ENCODE measurements at regions not wholly inside any gene's neighbourhood (a gene's known extent, or its start where the extent isn't known, plus 50 kb on each side); places are given as distances from the start of the nearest gene placed in this dataset.
A peak's percentile ranks its signal among the peaks of the same experiment; 100 is the strongest.

DNA sequence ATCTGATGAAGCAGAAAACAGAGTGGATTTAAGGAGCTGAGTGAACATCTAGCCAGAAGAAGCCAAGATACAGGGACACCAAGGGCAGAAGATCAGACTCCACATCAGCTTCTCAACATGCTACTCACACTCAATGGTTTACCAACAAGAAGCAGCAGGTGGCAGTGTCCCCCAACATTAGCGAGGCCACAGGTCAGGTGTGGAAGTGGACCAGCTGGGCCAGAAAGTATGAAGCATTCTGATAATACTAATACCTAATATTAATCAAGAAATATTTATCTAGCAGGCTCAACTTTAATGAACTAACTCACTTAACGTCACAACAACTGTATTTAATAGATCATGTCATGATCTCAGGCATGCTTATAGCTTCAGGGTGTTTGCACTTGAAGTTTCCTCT lies 73.4 kb upstream of the TTC29 start:
- H3K18ac ChIP-seq (ENCODE audit: insufficient read length, low read depth, low read length) = no peak overlapping the region
- H4K8ac ChIP-seq (replicated peaks; ENCODE audit: insufficient read length, low read depth, low read length) = no peak overlapping the region
- no peak overlapping the region for H4K5ac ChIP-seq (ENCODE audit: insufficient read length, low read depth, low read length)
- H3K27ac ChIP-seq (ENCODE audit: insufficient read length, low read depth, low read length) = no peak overlapping the region
- TF ChIP-seq, protein P1, sequence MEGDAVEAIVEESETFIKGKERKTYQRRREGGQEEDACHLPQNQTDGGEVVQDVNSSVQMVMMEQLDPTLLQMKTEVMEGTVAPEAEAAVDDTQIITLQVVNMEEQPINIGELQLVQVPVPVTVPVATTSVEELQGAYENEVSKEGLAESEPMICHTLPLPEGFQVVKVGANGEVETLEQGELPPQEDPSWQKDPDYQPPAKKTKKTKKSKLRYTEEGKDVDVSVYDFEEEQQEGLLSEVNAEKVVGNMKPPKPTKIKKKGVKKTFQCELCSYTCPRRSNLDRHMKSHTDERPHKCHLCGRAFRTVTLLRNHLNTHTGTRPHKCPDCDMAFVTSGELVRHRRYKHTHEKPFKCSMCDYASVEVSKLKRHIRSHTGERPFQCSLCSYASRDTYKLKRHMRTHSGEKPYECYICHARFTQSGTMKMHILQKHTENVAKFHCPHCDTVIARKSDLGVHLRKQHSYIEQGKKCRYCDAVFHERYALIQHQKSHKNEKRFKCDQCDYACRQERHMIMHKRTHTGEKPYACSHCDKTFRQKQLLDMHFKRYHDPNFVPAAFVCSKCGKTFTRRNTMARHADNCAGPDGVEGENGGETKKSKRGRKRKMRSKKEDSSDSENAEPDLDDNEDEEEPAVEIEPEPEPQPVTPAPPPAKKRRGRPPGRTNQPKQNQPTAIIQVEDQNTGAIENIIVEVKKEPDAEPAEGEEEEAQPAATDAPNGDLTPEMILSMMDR (conservative IDR thresholded peaks at IDR 0.05) = peak; percentile 77
- no peaks in the 10 kb centered on the region for H3K9me3 Mint-ChIP-seq
- no peak overlapping the region for H2AK5ac ChIP-seq (ENCODE audit: insufficient read length, low read length)
- no peak overlapping the region for H3T11ph ChIP-seq (ENCODE audit: low read length)
- WGBS (ENCODE audit: extremely low coverage, insufficient read length, low lambda C conversion rate) = no CpG with 5 or more reads among the region's 2 CpGs
- H3K14ac ChIP-seq (ENCODE audit: insufficient read depth, low read length) = no peak overlapping the region
- no peak overlapping the region for H3K23ac ChIP-seq (ENCODE audit: insufficient read length, low read depth, low read length)
- H3K56ac ChIP-seq (ENCODE audit: insufficient read length, low read depth, low read length) = no peak overlapping the region
- H3K79me2 ChIP-seq (ENCODE audit: insufficient read depth, low read length) = no peaks in the 10 kb centered on the region
- H2BK12ac ChIP-seq (ENCODE audit: insufficient read length, low read depth, low read length) = no peak overlapping the region
- no peak overlapping the region for H3K4ac ChIP-seq (ENCODE audit: low read depth, low read length)
- H2BK120ac ChIP-seq (ENCODE audit: low read depth, low read length, poor library complexity, severe bottlenecking) = no peak overlapping the region
- H4K20me1 ChIP-seq (ENCODE audit: control insufficient read depth, insufficient read depth, insufficient read length) = no peaks in the 10 kb centered on the region
- H2BK5ac ChIP-seq (ENCODE audit: insufficient read length, low read length) = no peak overlapping the region
- no peaks in the 10 kb centered on the region for H3K4me1 ChIP-seq (ENCODE audit: insufficient read depth, low read length)
- H3K4me2 ChIP-seq (ENCODE audit: insufficient read depth, insufficient read length, low read length) = no peak overlapping the region
- no peak overlapping the region for H3K4me3 Mint-ChIP-seq
- no peaks in the 10 kb centered on the region for H3K23me2 ChIP-seq (ENCODE audit: insufficient read length, low read depth, low read length, poor library complexity, severe bottlenecking)
- DNase-seq = peak; percentile 55
- no peak overlapping the region for H3K27ac Mint-ChIP-seq
- H3K27me3 Mint-ChIP-seq (ENCODE audit: low read depth) = no peaks in the 10 kb centered on the region
- H3K9ac ChIP-seq (ENCODE audit: extremely low read depth, insufficient read length, low read length) = no peak overlapping the region
- H3K36me3 Mint-ChIP-seq (ENCODE audit: insufficient read depth in 1 of 3, low read depth in 3 of 3) = no peaks in the 10 kb centered on the region
- no peaks in the 10 kb centered on the region for H3K9me3 ChIP-seq (ENCODE audit: control insufficient read depth, low read depth, low read length)
- peaks cover 9 to 11% of the 10 kb centered on the region in 2 experiments for H3K4me1 Mint-ChIP-seq
- no peaks in the 10 kb centered on the region for H3K79me1 ChIP-seq (ENCODE audit: insufficient read depth, low read depth, low read length, poor library complexity, severe bottlenecking)
- H2AFZ ChIP-seq (ENCODE audit: low read length) = no peak overlapping the region
- H3K27me3 ChIP-seq (ENCODE audit: insufficient read depth, low read length) = no peaks in the 10 kb centered on the region
- no peak overlapping the region for H2BK15ac ChIP-seq (ENCODE audit: low read depth, low read length)
- H4K91ac ChIP-seq (ENCODE audit: insufficient read length, low read depth, low read length) = no peak overlapping the region
- H2BK20ac ChIP-seq (ENCODE audit: low read depth, low read length, poor library complexity, severe bottlenecking) = no peak overlapping the region

Measured in H9 (cell line).